GM23338 (cell line): ENCODE measurements at regions not wholly inside any gene's neighbourhood (a gene's known extent, or its start where the extent isn't known, plus 50 kb on each side); places are given as distances from the start of the nearest gene placed in this dataset.

ENCODE experiments used
- ATAC-seq: fragments of 200-7000 bp; cut with Tn5 transposase; 3 replicates; pipeline ENCODE4 v1.9.1; 2020
- DNase-seq: peaks from one replicate; pipeline ENCODE4 v3.0.0-alpha.2; 2015; ENCODE audit warnings: low spot score
- H2AFZ ChIP-seq: fragments of 200-600 bp; sonication (generic); 2 replicates; pipeline ENCODE4 v1.8.0; 2016; ENCODE audit warnings: antibody characterized with exemption, mild to moderate bottlenecking, moderate library complexity
- H3F3A ChIP-seq: fragments of 200-600 bp; sonication (generic); replicated peaks from 2 replicates; pipeline ENCODE4 v1.8.0; 2017; ENCODE audit warnings: antibody characterized with exemption, mixed run types, low read depth
- H3K27ac ChIP-seq: fragments of 200-600 bp; sonication (generic); 2 replicates; pipeline ENCODE4 v1.6.1; 2016; ENCODE audit warnings: low read depth
- H3K27me3 ChIP-seq: fragments of 200-600 bp; sonication (generic); 2 replicates; pipeline ENCODE4 v1.8.0; 2016; ENCODE audit warnings: mild to moderate bottlenecking, mixed run types, moderate library complexity; ENCODE audit not compliant: insufficient read depth
- H3K36me3 ChIP-seq: fragments of 200-600 bp; sonication (generic); 2 replicates; pipeline ENCODE4 v1.8.0; 2016; ENCODE audit warnings: mild to moderate bottlenecking; ENCODE audit not compliant: insufficient read depth
- H3K4me1 ChIP-seq: fragments of 200-600 bp; sonication (generic); 2 replicates; pipeline ENCODE4 v1.8.0; 2016; ENCODE audit warnings: mild to moderate bottlenecking, moderate library complexity; ENCODE audit not compliant: insufficient read depth
- H3K4me2 ChIP-seq: fragments of 200-600 bp; sonication (generic); 2 replicates; pipeline ENCODE4 v1.7.1; 2017; ENCODE audit warnings: mixed run types
- H3K4me3 ChIP-seq: fragments of 200-600 bp; sonication (generic); 2 replicates; pipeline ENCODE4 v1.6.1; 2016; ENCODE audit warnings: mixed run types
- H3K79me2 ChIP-seq: fragments of 200-600 bp; sonication (generic); replicated peaks from 2 replicates; pipeline ENCODE4 v1.8.0; 2017; ENCODE audit warnings: mild to moderate bottlenecking; ENCODE audit not compliant: insufficient read depth
- H3K9me2 ChIP-seq: fragments of 200-600 bp; sonication (generic); 2 replicates; pipeline ENCODE4 v1.8.0; 2017; ENCODE audit not compliant: insufficient read depth
- H4K20me1 ChIP-seq: fragments of 200-600 bp; sonication (generic); replicated peaks from 2 replicates; pipeline ENCODE4 v1.8.0; 2017; ENCODE audit warnings: mild to moderate bottlenecking; ENCODE audit not compliant: insufficient read depth
- H3K27ac Mint-ChIP-seq: 2 replicates; pipeline ENCODE4 v1.8.0; 2020; ENCODE audit warnings: inconsistent platforms, mild to moderate bottlenecking, moderate library complexity, mixed read lengths
- H3K27me3 Mint-ChIP-seq: 3 replicates; pipeline ENCODE4 v1.8.0; 2022; ENCODE audit warnings: low read depth, mild to moderate bottlenecking, moderate library complexity, mixed read lengths, inconsistent platforms; ENCODE audit not compliant: insufficient read depth, poor library complexity
- H3K36me3 Mint-ChIP-seq: 3 replicates; pipeline ENCODE4 v1.8.0; 2021; ENCODE audit warnings: low read depth, mild to moderate bottlenecking, inconsistent platforms, moderate library complexity, mixed read lengths
- H3K4me1 Mint-ChIP-seq: 3 replicates; pipeline ENCODE4 v1.8.0; 2020; ENCODE audit warnings: mild to moderate bottlenecking, inconsistent platforms, mixed read lengths
- H3K4me3 Mint-ChIP-seq: 3 replicates; pipeline ENCODE4 v1.8.0; 2021; ENCODE audit warnings: moderate library complexity, mild to moderate bottlenecking, inconsistent platforms, mixed read lengths
- H3K9me3 Mint-ChIP-seq: 3 replicates; pipeline ENCODE4 v1.8.0; 2020; ENCODE audit warnings: moderate library complexity, mild to moderate bottlenecking, inconsistent platforms, mixed read lengths
- CREB1 ChIP-seq: fragments of 250-450 bp; sonication (Bioruptor Pico); IDR thresholded peaks from 2 replicates; pipeline ENCODE4 v1.5.0; 2020; ENCODE audit warnings: low read depth, mild to moderate bottlenecking, moderate library complexity
- CTCF ChIP-seq, 2 experiments: fragments of 200-600 bp in 1 of 2; sonication (generic) in 1 of 2; conservative IDR thresholded peaks; 2 replicates each; pipeline versions ENCODE4 v1.5.1 to v1.6.1; 2016 to 2017; ENCODE audit warnings: antibody characterized with exemption in 2 of 2, low read depth in 2 of 2, mild to moderate bottlenecking in 2 of 2, moderate library complexity in 1 of 2
- EZH2 ChIP-seq: fragments of 200-600 bp; sonication (generic); IDR thresholded peaks from one replicate; pipeline ENCODE4 v1.8.0; 2017; ENCODE audit warnings: antibody characterized with exemption, mild to moderate bottlenecking, low read depth; ENCODE audit not compliant: unreplicated experiment
- EZH2phosphoT487 ChIP-seq: fragments of 200-600 bp; sonication (generic); IDR thresholded peaks from one replicate; pipeline ENCODE4 v1.8.1; 2018; ENCODE audit warnings: antibody characterized with exemption; ENCODE audit not compliant: unreplicated experiment
- JUNB ChIP-seq: IDR thresholded peaks from one replicate; pipeline ENCODE4 v1.6.1; 2016; ENCODE audit warnings: antibody characterized with exemption; ENCODE audit not compliant: unreplicated experiment
- NANOG ChIP-seq: IDR thresholded peaks from 2 replicates; pipeline ENCODE4 v1.6.1; 2016; ENCODE audit warnings: antibody characterized with exemption, borderline replicate concordance
- POLR2AphosphoS5 ChIP-seq: IDR thresholded peaks from 2 replicates; pipeline ENCODE4 v1.6.1; 2016; ENCODE audit warnings: antibody characterized with exemption, low read depth
- REST ChIP-seq: IDR thresholded peaks from one replicate; pipeline ENCODE4 v1.6.1; 2018; ENCODE audit warnings: antibody characterized with exemption; ENCODE audit not compliant: unreplicated experiment
- STAT1 ChIP-seq: IDR thresholded peaks from one replicate; pipeline ENCODE4 v1.6.1; 2016; ENCODE audit warnings: antibody characterized with exemption; ENCODE audit not compliant: unreplicated experiment
- ZNF462 ChIP-seq: fragments of 250-450 bp; sonication (Bioruptor Pico); IDR thresholded peaks from 2 replicates; pipeline ENCODE4 v1.5.0; 2020; ENCODE audit warnings: mild to moderate bottlenecking, moderate library complexity
- TF ChIP-seq, protein P1 (sequence below): IDR thresholded peaks from 2 replicates; pipeline ENCODE4 v1.6.1; 2016; ENCODE audit warnings: antibody characterized with exemption

DNA sequence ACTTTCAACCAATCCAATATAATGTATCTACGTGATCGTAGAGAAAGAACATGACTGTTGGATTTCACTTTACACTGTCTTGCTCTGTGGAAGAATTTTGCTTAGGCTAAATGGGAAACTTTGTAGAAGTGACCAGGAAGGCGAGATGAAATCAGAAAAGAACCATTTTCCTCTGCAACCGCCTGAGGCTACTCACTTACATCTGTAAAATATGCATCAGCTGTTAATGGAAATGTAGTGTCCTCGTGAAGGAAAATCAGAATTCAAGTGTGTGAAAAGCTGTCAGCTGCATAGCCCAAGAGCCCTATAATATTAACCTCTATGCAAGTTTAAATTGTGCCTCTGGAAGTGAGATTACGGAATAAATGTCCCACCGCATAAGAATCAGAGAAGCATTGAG lies 277.9 kb downstream of the C6orf118 start:
- Histone ChIP-seq H3K4me1 (no peaks in the 10 kb centered on the region), H3K27ac (no peak overlapping the region), H3K79me2 (no peaks in the 10 kb centered on the region), H4K20me1 (no peaks in the 10 kb centered on the region), H3K27me3 (no peaks in the 10 kb centered on the region), H3K4me3 (no peak overlapping the region), H2AFZ (no peak overlapping the region), H3K4me2 (no peak overlapping the region), H3F3A (no peaks in the 10 kb centered on the region), H3K9me2 (no peaks in the 10 kb centered on the region), H3K36me3 (no peaks in the 10 kb centered on the region)
- Mint-ChIP-seq H3K27me3 (no peaks in the 10 kb centered on the region), H3K4me3 (no peak overlapping the region), H3K9me3 (peaks cover 29% of the 10 kb centered on the region), H3K4me1 (no peaks in the 10 kb centered on the region), H3K36me3 (peaks cover 12% of the 10 kb centered on the region), H3K27ac (no peak overlapping the region)
- TF ChIP-seq REST (no peak), NANOG (no peak), JUNB (no peak), POLR2AphosphoS5 (no peak), CREB1 (no peak), CTCF (conservative IDR thresholded peaks at IDR 0.05; ENCODE audit: low read depth in 2 of 2) (no peak), STAT1 (no peak), EZH2phosphoT487 (no peak), EZH2 (no peak), ZNF462 (CRISPR knock-in tag) (no peak)
- TF ChIP-seq, protein P1, sequence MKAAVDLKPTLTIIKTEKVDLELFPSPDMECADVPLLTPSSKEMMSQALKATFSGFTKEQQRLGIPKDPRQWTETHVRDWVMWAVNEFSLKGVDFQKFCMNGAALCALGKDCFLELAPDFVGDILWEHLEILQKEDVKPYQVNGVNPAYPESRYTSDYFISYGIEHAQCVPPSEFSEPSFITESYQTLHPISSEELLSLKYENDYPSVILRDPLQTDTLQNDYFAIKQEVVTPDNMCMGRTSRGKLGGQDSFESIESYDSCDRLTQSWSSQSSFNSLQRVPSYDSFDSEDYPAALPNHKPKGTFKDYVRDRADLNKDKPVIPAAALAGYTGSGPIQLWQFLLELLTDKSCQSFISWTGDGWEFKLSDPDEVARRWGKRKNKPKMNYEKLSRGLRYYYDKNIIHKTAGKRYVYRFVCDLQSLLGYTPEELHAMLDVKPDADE, result no peak
- ATAC-seq, result no peak
- DNase-seq, result no peak
